Adrenal gland (tissue), 5 donors: ENCODE measurements at regions not wholly inside any gene's neighbourhood (a gene's known extent, or its start where the extent isn't known, plus 50 kb on each side); places are given as distances from the start of the nearest gene placed in this dataset.

ENCODE experiments used
- CTCF ChIP-seq, 6 experiments: fragments of 450-650 bp in 4 of 6; fragments of 200-600 bp in 2 of 6; sonication (generic) in 1 of 6; IDR thresholded peaks; 1 replicate in 5 of 6; 2 replicates in 1 of 6; pipeline versions ENCODE4 v1.5.1 to v1.8.0; 2016 to 2021; ENCODE audit warnings: antibody characterized with exemption in 6 of 6, mild to moderate bottlenecking in 2 of 6, moderate library complexity in 1 of 6
- POLR2A ChIP-seq, 2 donors: fragments of 450-650 bp; IDR thresholded peaks; one replicate each; pipeline ENCODE4 v1.6.1; 2017; ENCODE audit warnings: antibody characterized with exemption in 2 of 2, mild to moderate bottlenecking in 2 of 2, moderate library complexity in 1 of 2
- donor health status: DM: no; HTN: no; CAD: no.

DNA sequence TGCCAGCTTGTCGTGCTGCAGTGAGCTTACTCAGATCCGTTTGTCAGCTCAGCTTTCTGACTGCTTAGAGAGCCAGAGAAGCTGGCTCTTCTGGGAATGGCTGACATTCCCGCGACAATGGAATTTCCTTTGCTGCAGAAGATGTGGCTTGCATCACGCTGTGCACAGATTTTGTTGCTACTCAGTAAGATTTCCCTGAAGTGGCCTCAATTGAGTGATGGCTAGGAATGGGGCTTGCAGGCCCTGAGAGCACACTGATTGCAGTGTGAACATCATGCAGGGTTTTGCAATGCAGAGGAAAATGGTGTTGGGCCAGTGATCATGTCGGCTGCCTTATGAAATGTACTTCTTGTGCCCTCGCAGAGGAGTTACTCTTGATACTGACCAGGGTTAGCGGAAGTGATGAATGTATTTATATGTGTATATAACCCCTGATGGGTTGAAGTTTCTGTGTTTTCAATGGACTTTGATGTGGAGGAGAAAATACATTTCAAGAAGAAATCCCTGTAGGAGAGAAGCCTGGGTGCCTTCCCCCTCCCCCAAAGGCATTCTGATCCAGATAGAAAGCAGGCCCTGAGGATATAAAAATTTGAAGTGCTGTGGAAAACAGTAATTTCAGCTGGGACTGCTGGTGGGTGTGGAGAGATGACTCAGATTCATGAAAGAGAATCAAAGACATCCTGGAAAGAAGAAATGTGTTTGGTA is 102.5 kb upstream of the PDZRN3 start:
- TF ChIP-seq CTCF (IDR thresholded peaks at IDR 0.05) (no peak), POLR2A (IDR thresholded peaks at IDR 0.05) (no peak)
